CD14-positive monocyte (primary cell): ENCODE measurements at regions not wholly inside any gene's neighbourhood (a gene's known extent, or its start where the extent isn't known, plus 50 kb on each side); places are given as distances from the start of the nearest gene placed in this dataset.

ENCODE experiments used
- DNase-seq, 3 donors: peaks; one replicate each; pipeline ENCODE4 v3.0.0-alpha.2; 2011 to 2022
- H2AFZ ChIP-seq: 2 replicates; pipeline ENCODE4 v1.6.0; 2012; ENCODE audit warnings: mild to moderate bottlenecking, low read depth, low read length, inconsistent platforms; ENCODE audit not compliant: insufficient read depth, poor library complexity, severe bottlenecking
- H3K27ac ChIP-seq, 2 donors: 1 replicate in 1 of 2; 2 replicates in 1 of 2; pipeline ENCODE4 v1.5.1; 2012 to 2013; ENCODE audit warnings: low read length in 2 of 2, control low read depth in 1 of 2, inconsistent platforms in 1 of 2, low read depth in 1 of 2, mild to moderate bottlenecking in 1 of 2
- H3K27me3 ChIP-seq, 2 donors: one replicate each; pipeline versions ENCODE4 v1.6.0 to v1.6.1; 2011 to 2013; ENCODE audit warnings: low read length in 2 of 2; ENCODE audit not compliant: control insufficient read depth in 2 of 2, insufficient read depth in 2 of 2
- H3K36me3 ChIP-seq, 2 donors: replicated peaks in 1 of 2; 1 replicate in 1 of 2; 2 replicates in 1 of 2; pipeline versions ENCODE4 v1.5.1 to v1.6.1; 2012 to 2013; ENCODE audit warnings: low read length in 2 of 2, control low read depth in 1 of 2, inconsistent platforms in 1 of 2, mild to moderate bottlenecking in 1 of 2; ENCODE audit not compliant: insufficient read depth in 2 of 2, control insufficient read depth in 1 of 2
- H3K4me1 ChIP-seq, 2 donors: 1 replicate in 1 of 2; 2 replicates in 1 of 2; pipeline versions ENCODE4 v1.5.1 to v1.6.1; 2012 to 2013; ENCODE audit warnings: low read length in 2 of 2, control low read depth in 1 of 2, inconsistent platforms in 1 of 2, mild to moderate bottlenecking in 1 of 2, moderate library complexity in 1 of 2; ENCODE audit not compliant: insufficient read depth in 2 of 2, control insufficient read depth in 1 of 2
- H3K4me2 ChIP-seq: replicated peaks from 2 replicates; pipeline ENCODE3; 2012; ENCODE audit warnings: low read length, moderate library complexity, mild to moderate bottlenecking; ENCODE audit not compliant: poor library complexity, severe bottlenecking; ENCODE audit errors: extremely low read depth
- H3K4me3 ChIP-seq, 3 experiments: fragments of 200-600 bp in 1 of 3; sonication (generic) in 1 of 3; replicated peaks in 1 of 3; 1 replicate in 2 of 3; 2 replicates in 1 of 3; pipeline ENCODE4 v1.5.1; 2011 to 2013; ENCODE audit warnings: low read length in 3 of 3, mild to moderate bottlenecking in 3 of 3, control low read depth in 2 of 3, low read depth in 2 of 3, inconsistent platforms in 1 of 3, moderate library complexity in 1 of 3
- H3K79me2 ChIP-seq: 2 replicates; pipeline ENCODE4 v1.6.0; 2012; ENCODE audit warnings: mild to moderate bottlenecking, control low read depth, inconsistent platforms, low read length, moderate library complexity; ENCODE audit not compliant: insufficient read depth
- H3K9ac ChIP-seq: 2 replicates; pipeline ENCODE4 v1.6.0; 2017; ENCODE audit warnings: low read length, mild to moderate bottlenecking; ENCODE audit not compliant: insufficient read depth, poor library complexity, severe bottlenecking
- H3K9me3 ChIP-seq, 2 donors: replicated peaks in 1 of 2; 1 replicate in 1 of 2; 2 replicates in 1 of 2; pipeline versions ENCODE4 v1.5.1 to v1.6.1; 2012 to 2013; ENCODE audit warnings: low read length in 2 of 2, control low read depth in 1 of 2; ENCODE audit not compliant: control insufficient read depth in 1 of 2, insufficient read depth in 1 of 2
- H4K20me1 ChIP-seq: 2 replicates; pipeline ENCODE4 v1.6.0; 2012; ENCODE audit warnings: mild to moderate bottlenecking, low read length, control low read depth, moderate library complexity; ENCODE audit not compliant: insufficient read depth
- H3K27ac Mint-ChIP-seq, 7 donors: one replicate each; pipeline ENCODE4 v1.8.0; 2020; ENCODE audit warnings: mild to moderate bottlenecking in 7 of 7, mixed read lengths in 7 of 7, moderate library complexity in 6 of 7, inconsistent platforms in 2 of 7
- H3K27me3 Mint-ChIP-seq, 3 donors: one replicate each; pipeline ENCODE4 v1.8.0; 2021 to 2022; ENCODE audit warnings: low read depth in 3 of 3, mild to moderate bottlenecking in 3 of 3, mixed read lengths in 3 of 3, moderate library complexity in 3 of 3, inconsistent platforms in 1 of 3
- H3K36me3 Mint-ChIP-seq, 2 donors: one replicate each; pipeline ENCODE4 v1.8.0; 2020; ENCODE audit warnings: mixed read lengths in 2 of 2, inconsistent platforms in 1 of 2, mild to moderate bottlenecking in 1 of 2
- H3K4me1 Mint-ChIP-seq: one replicate; pipeline ENCODE4 v1.8.0; 2020; ENCODE audit warnings: mild to moderate bottlenecking, mixed read lengths
- H3K4me3 Mint-ChIP-seq, 2 donors: one replicate each; pipeline ENCODE4 v1.8.0; 2020; ENCODE audit warnings: mild to moderate bottlenecking in 2 of 2, mixed read lengths in 2 of 2, moderate library complexity in 1 of 2
- H3K9me3 Mint-ChIP-seq, 7 donors: one replicate each; pipeline ENCODE4 v1.8.0; 2020 to 2022; ENCODE audit warnings: mixed read lengths in 7 of 7, mild to moderate bottlenecking in 6 of 7, moderate library complexity in 6 of 7, inconsistent platforms in 2 of 7
- WGBS: methylation state at CpG from one replicate; pipeline ENCODE4 v1.1.5; 2013; ENCODE audit warnings: missing lambda C conversion rate; ENCODE audit not compliant: insufficient coverage; 5-methylcytosine and 5-hydroxymethylcytosine counted together
- intact Hi-C, 2 donors: fragments of 100-400 bp; cut with micrococcal nuclease; formaldehyde crosslinking; loops; one replicate each; pipeline versions ENCODE4 v1.15.0 to v1.15.1; 2023
- TF ChIP-seq, protein P1 (sequence below): fragments of 200-600 bp; IDR thresholded peaks from one replicate; pipeline ENCODE4 v1.8.0; 2022; ENCODE audit warnings: antibody characterized with exemption, mild to moderate bottlenecking

DNA sequence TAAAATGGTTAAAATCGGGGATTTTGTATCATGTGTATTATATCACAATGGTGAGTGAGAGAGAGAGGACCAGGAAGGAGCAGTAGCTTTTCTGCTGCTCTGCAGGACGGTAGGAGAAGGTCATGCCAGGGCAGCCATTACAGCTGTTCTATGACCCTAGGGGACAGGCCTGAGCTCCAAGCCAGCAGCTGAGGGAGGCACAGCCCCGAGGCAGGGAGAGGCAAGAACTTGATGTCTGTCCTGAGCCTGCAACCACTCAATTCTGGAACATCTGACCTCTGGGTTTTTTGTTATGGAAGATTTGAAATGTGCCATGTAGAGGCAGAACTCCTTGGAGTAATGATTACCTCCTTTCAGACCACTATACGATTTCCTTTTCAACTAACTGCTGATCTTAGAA lies 135.8 kb upstream of the SH3BP4 start:
- H3K9ac ChIP-seq: no peak overlapping the region
- TF ChIP-seq, protein P1, sequence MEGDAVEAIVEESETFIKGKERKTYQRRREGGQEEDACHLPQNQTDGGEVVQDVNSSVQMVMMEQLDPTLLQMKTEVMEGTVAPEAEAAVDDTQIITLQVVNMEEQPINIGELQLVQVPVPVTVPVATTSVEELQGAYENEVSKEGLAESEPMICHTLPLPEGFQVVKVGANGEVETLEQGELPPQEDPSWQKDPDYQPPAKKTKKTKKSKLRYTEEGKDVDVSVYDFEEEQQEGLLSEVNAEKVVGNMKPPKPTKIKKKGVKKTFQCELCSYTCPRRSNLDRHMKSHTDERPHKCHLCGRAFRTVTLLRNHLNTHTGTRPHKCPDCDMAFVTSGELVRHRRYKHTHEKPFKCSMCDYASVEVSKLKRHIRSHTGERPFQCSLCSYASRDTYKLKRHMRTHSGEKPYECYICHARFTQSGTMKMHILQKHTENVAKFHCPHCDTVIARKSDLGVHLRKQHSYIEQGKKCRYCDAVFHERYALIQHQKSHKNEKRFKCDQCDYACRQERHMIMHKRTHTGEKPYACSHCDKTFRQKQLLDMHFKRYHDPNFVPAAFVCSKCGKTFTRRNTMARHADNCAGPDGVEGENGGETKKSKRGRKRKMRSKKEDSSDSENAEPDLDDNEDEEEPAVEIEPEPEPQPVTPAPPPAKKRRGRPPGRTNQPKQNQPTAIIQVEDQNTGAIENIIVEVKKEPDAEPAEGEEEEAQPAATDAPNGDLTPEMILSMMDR: no peak
- Mint-ChIP-seq H3K27me3 (peaks cover 0 to 5% (median 4%) of the 10 kb centered on the region in 3 donors), H3K4me1 (no peaks in the 10 kb centered on the region), H3K4me3 (no peak overlapping the region), H3K9me3 (peaks cover 0 to 6% (median under 1%) of the 10 kb centered on the region in 7 donors), H3K27ac (no peak overlapping the region), H3K36me3 (no peaks in the 10 kb centered on the region)
- H3K36me3 ChIP-seq: no peaks in the 10 kb centered on the region
- intact Hi-C loops: no loop called here
- H3K4me2 ChIP-seq: no peak overlapping the region
- H3K9me3 ChIP-seq: no peaks in the 10 kb centered on the region
- H3K4me3 ChIP-seq: no peak overlapping the region
- no peaks in the 10 kb centered on the region for H3K27me3 ChIP-seq
- no peak overlapping the region for H3K27ac ChIP-seq
- H2AFZ ChIP-seq: no peak overlapping the region
- H3K79me2 ChIP-seq: no peaks in the 10 kb centered on the region
- no peaks in the 10 kb centered on the region for H4K20me1 ChIP-seq
- no peak for DNase-seq
- 81% methylated on average over 3 of the region's 4 CpGs for WGBS
- no peaks in the 10 kb centered on the region for H3K4me1 ChIP-seq

GRCh38 chr2:234814374-234814773 lies 137.4 kb upstream of the SH3BP4 start:
- no peaks in the 10 kb centered on the region for H3K36me3 Mint-ChIP-seq
- Histone ChIP-seq H3K4me2 (no peak overlapping the region), H3K27me3 (no peaks in the 10 kb centered on the region), H3K27ac (no peak overlapping the region), H3K79me2 (no peaks in the 10 kb centered on the region), H3K9me3 (no peaks in the 10 kb centered on the region), H3K4me1 (no peaks in the 10 kb centered on the region), H3K4me3 (no peak overlapping the region), H3K9ac (no peak overlapping the region), H2AFZ (no peak overlapping the region), H3K36me3 (no peaks in the 10 kb centered on the region), H4K20me1 (no peaks in the 10 kb centered on the region)
- H3K27ac Mint-ChIP-seq: no peak overlapping the region
- TF ChIP-seq, protein P1: no peak
- no peak for DNase-seq
- no peaks in the 10 kb centered on the region for H3K4me1 Mint-ChIP-seq
- peaks cover 0 to 8% (median 0%) of the 10 kb centered on the region in 7 donors for H3K9me3 Mint-ChIP-seq
- H3K4me3 Mint-ChIP-seq: no peak overlapping the region
- H3K27me3 Mint-ChIP-seq: peaks cover 0 to 7% (median 4%) of the 10 kb centered on the region in 3 donors
- WGBS: 52% methylated on average over 2 of the region's 5 CpGs
- intact Hi-C loops: no loop called here
